HEK293T (cell line): ENCODE measurements at regions not wholly inside any gene's neighbourhood (a gene's known extent, or its start where the extent isn't known, plus 50 kb on each side); places are given as distances from the start of the nearest gene placed in this dataset.

Experiments used
- BHLHE40 ChIP-seq: fragments of 450-650 bp; IDR thresholded peaks from 2 replicates; pipeline ENCODE4 v1.6.1; 2016; ENCODE audit warnings: mild to moderate bottlenecking, moderate library complexity, borderline replicate concordance
- CTBP1 ChIP-seq: fragments of 450-650 bp; IDR thresholded peaks from 2 replicates; pipeline ENCODE4 v1.6.1; 2016; ENCODE audit warnings: borderline replicate concordance
- L3MBTL2 ChIP-seq: fragments of 450-650 bp; conservative IDR thresholded peaks from 2 replicates; pipeline ENCODE4 v1.6.1; 2016; ENCODE audit warnings: mild to moderate bottlenecking
- SP1 ChIP-seq: fragments of 450-650 bp; IDR thresholded peaks from 2 replicates; pipeline ENCODE4 v1.6.1; 2017
- SUZ12 ChIP-seq: fragments of 450-650 bp; IDR thresholded peaks from 2 replicates; pipeline ENCODE4 v1.6.1; 2016; ENCODE audit warnings: mild to moderate bottlenecking
- ZNF384 ChIP-seq: fragments of 450-650 bp; IDR thresholded peaks from 2 replicates; pipeline ENCODE4 v1.6.1; 2016

DNA sequence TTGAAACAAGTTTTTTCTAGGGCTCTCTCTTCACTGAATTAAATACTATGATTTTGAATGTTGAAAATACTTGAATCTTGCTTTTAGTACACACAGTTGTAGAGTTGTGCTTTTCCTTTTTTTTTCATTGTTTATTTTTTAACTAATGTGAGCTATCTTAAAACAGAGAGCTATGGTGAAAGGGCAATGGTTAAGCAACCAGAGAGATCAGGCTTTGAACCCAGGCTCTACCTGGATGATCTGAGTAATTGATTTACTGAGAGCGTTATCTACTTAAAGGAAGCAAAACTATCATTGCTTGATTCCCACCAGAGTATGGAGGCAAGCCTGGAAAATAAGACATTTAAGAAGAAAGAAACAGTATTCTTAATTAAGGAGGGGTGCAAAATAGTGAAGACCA is 138.6 kb downstream of the DUSP6 start:
- TF ChIP-seq BHLHE40 (no peak), SP1 (no peak), L3MBTL2 (no peak), SUZ12 (no peak), ZNF384 (no peak), CTBP1 (no peak)
